ENCODE measurements at regions not wholly inside any gene's neighbourhood (a gene's known extent, or its start where the extent isn't known, plus 50 kb on each side); places are given as distances from the start of the nearest gene placed in this dataset.

- no peak for TF ChIP-seq CTCF (IDR thresholded peaks at IDR 0.05)
- intact Hi-C loops (cut with DNase I): no loop called here
- Histone ChIP-seq H3K4me1 (no peaks in the 10 kb centered on the region), H3K27ac (no peak overlapping the region), H3K4me3 (no peak overlapping the region), H3K36me3 (no peaks in the 10 kb centered on the region), H3K9me3 (no peaks in the 10 kb centered on the region), H3K27me3 (peaks cover 0 to 12% of the 10 kb centered on the region in 2 donors)
- DNase-seq (no peak), ATAC-seq (no peak)
Measured at GRCh38 chr4:182155806-182156205, 87.4 kb upstream of the TENM3 start.

GRCh38 chr4:182163180-182163579 is 80.0 kb upstream of the TENM3 start:
- H3K27me3 ChIP-seq: peaks cover 0 to 4% of the 10 kb centered on the region in 2 donors
- no peak overlapping the region for H3K27ac ChIP-seq
- H3K9me3 ChIP-seq: no peaks in the 10 kb centered on the region
- no peak for DNase-seq
- H3K4me1 ChIP-seq: no peaks in the 10 kb centered on the region
- TF ChIP-seq CTCF (IDR thresholded peaks at IDR 0.05): no peak
- H3K36me3 ChIP-seq: no peaks in the 10 kb centered on the region
- H3K4me3 ChIP-seq: no peak overlapping the region
- no peak for ATAC-seq
- intact Hi-C loops (cut with DNase I): no loop called here

- Histone ChIP-seq H3K9me3 (no peaks in the 10 kb centered on the region), H3K4me1 (no peaks in the 10 kb centered on the region), H3K27ac (no peak overlapping the region), H3K4me3 (no peak overlapping the region), H3K36me3 (no peaks in the 10 kb centered on the region), H3K27me3 (no peaks in the 10 kb centered on the region)
- ATAC-seq (no peak), DNase-seq (no peak)
- TF ChIP-seq CTCF (IDR thresholded peaks at IDR 0.05): no peak
- intact Hi-C loops (cut with DNase I): no loop called here
Measured at GRCh38 chr4:182169572-182169971, 73.6 kb upstream of the TENM3 start.

GRCh38 chr4:182169987-182170386 is 73.2 kb upstream of the TENM3 start:
- Histone ChIP-seq H3K9me3 (no peaks in the 10 kb centered on the region), H3K4me1 (no peaks in the 10 kb centered on the region), H3K36me3 (no peaks in the 10 kb centered on the region), H3K27me3 (no peaks in the 10 kb centered on the region), H3K4me3 (no peak overlapping the region), H3K27ac (no peak overlapping the region)
- ATAC-seq (no peak), DNase-seq (no peak)
- intact Hi-C loops (cut with DNase I): no loop called here
- TF ChIP-seq CTCF (IDR thresholded peaks at IDR 0.05): no peak

- intact Hi-C loops (cut with DNase I): no loop called here
- H3K9me3 ChIP-seq: no peaks in the 10 kb centered on the region
Measured at GRCh38 chr4:182170417-182170935, 72.7 kb upstream of the TENM3 start.

More at GRCh38 chr4:182170417-182170935, 72.7 kb upstream of the TENM3 start:
- no peaks in the 10 kb centered on the region for H3K27me3 ChIP-seq
- no peak for TF ChIP-seq CTCF (IDR thresholded peaks at IDR 0.05)
- H3K36me3 ChIP-seq: no peaks in the 10 kb centered on the region
- no peak overlapping the region for H3K4me3 ChIP-seq
- DNase-seq (no peak), ATAC-seq (no peak)
- H3K4me1 ChIP-seq: no peaks in the 10 kb centered on the region
- no peak overlapping the region for H3K27ac ChIP-seq
